NCI-H2029 (cell line): ENCODE measurements at regions not wholly inside any gene's neighbourhood (a gene's known extent, or its start where the extent isn't known, plus 50 kb on each side); places are given as distances from the start of the nearest gene placed in this dataset.
"Not testable (repeated sequence)": the region's sequence is repeated elsewhere in the genome, so short reads cannot be mapped to it uniquely, and the experiment has no call there.

Source experiments
- DNase-seq: peaks from one replicate; lab custom pipeline; 2025; lab: John Stamatoyannopoulos, UW

DNA sequence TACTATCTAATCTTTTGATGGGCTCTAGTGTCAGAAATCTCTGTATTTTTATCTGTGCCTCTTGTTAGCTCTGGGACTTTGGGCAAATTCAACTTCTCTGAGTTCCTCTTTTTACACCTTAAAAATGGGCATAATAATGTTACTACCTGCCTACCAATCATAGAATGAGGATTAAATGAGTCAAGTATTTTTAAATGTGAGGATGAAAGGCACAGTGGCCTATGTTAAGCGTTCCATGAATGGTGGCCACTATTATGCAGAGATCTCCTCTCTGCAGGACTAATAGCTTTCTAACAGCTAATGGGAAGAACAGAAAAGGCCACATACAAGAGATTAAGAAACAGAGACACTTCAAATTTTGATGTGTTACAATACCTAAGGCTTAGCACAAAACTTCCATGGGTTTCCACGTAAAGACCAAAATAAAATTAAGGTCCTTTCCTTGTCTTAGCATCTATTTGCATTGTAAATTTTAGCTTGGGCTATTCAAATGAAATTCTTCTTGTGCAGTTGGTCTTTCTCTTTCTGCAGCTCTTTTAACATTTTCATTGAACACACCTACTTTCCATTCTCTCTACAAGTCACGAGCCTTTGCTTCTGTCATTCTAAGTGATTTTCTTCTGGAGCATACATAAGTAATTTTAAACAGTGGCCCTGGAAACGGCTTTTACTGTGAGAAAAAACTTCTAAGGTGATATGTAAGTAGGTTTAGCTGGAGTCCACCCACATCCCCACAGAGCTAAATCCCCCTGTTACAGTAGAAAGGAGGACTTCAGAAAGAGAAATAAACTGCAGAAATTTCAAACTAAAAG is 117.9 kb upstream of the MED14 start:
- no peak for DNase-seq

DNA sequence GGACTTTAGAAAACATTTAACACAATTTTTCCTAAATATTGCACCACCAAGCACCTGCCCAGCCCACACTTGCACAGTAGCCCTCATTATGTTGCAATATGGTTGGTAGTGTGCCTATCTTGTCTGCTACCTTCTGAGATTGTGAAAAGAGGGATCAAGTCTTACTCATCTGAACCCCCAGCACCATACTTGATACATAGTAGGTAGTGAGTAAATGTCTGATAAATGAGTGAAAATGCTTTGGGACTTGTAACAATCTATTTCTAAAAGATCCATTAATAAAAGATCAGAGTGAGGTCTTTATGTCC is 118.4 kb upstream of the MED14 start:
- DNase-seq = no peak

DNA sequence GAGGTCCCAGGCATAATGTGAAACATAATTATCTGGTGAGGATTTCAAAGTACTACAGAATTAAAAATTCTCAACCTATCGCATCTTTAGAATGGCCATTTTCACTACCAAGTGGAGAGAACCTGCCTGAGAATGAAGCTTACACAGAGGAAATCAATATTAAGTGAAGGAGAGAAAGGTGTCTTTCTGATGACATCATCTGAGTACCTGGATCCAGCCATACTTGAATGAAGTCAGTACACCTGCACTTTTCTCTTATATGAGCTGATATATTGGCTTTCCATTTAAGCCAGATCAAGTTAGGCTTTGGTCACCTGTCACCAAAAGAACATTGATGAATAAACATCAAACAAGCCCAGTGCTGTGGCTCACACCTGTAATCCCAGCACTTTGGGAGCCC is 118.9 kb upstream of the MED14 start:
- DNase-seq = no peak

DNA sequence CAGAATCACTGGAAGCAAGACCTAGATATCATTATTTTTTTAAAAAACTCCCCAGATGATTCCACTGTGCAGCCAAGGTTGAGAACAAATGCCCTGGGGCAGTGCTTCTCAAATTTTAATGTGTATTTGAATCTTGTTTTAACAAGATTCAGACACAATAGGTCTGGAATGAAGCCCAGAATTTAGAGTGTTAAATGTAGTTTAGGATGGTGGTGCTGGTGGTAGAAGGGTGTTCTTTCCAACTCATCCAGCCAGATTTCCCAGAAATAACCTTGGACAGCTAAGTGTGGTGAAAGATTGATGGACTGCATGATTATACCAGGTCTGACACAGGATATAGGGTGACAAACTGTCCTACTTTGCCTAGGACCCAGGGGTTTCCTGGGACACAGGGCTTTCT is 120.1 kb upstream of the MED14 start:
- peak; percentile 23 for DNase-seq

DNA sequence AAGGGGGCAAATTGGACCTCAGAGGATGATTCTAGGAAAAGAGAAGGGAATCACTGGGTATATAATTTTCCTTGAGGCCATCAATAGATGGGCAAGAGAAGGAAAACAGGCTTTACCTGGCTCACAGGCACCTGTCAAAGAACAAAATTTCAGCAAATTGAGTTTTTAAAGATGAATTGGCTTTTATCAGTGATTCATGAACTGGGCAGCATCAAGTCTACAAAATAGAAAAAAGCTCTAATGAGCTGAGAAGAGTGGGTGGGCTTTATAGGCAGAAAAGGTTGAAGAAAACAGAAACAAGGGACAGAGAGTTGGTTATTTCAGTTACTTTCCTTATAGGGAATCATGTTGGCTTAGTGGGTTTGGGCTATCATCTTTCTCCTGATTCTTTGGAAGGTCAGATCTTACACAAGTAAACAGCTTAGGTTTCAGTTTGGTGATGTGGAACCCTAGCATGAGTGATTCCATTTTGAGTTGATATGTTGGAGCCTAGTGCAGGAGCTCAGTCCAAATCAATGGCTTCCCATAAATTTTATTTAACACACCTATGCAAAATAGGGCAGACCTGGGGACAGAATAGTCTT is 120.7 kb upstream of the MED14 start:
- no peak for DNase-seq

DNA sequence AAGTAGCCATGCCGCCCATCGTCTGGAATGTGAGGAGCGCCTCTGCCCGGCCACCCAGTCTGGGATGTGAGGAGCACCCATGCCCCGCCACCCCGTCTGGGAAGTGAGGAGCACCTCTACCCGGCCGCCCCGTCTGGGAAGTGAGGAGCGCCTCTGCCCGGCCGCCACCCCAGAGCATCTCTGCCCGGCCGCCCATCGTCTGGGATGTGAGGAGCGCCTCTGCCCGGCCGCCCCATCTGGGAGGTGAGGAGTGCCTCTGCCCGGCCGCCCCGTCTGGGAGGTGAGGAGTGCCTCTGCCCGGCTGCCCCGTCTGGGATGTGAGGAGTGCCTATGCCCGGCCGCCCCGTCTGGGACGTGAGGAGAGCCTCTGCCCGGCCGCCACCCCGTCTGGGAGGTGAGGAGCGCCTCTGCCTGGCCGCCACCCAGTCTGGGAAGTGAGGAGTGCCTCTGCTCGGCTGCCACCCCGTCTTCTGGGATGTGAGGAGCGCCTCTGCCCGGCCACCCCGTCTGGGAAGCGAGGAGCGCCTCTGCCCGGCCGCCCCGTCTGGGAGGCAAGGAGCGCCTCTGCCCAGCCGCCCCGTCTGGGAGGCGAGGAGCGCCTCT is 126.7 kb upstream of the MED14 start:
- DNase-seq = not testable (repeated sequence)

DNA sequence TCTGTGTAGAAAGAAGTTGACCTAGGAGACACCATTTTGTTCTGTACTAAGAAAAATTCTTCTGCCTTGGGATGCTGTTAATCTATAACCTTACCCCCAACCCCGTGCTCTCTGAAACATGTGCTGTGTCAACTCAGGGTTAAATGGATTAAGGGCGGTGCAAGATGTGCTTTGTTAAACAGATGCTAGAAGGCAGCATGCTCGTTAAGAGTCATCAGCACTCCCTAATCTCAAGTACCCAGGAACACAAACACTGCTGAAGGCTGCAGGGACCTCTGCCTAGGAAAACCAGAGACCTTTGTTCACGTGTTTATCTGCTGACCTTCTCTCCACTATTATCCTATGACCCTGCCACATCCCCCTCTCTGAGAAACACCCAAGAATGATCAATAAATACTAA is 127.9 kb upstream of the MED14 start:
- DNase-seq = not testable (repeated sequence)

DNA sequence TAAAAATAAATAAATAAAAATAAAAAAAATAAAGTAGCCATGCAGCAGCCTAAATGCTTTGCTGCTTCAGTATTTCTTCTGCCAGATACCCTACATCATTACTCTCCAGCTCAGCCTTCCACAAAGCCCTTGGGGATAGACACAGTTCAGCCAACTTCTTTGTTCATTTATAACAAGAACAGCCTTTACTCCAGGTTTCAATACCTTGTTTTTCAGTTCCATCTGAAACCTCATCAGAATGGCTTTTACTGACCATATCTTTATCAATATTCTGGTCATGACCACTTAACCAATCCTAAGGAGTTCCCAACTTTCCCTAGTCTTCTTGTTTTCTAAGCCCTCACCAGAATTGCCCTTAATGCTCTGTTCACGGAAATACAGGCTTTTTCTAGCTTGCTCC is 128.3 kb upstream of the MED14 start:
- no peak for DNase-seq

DNA sequence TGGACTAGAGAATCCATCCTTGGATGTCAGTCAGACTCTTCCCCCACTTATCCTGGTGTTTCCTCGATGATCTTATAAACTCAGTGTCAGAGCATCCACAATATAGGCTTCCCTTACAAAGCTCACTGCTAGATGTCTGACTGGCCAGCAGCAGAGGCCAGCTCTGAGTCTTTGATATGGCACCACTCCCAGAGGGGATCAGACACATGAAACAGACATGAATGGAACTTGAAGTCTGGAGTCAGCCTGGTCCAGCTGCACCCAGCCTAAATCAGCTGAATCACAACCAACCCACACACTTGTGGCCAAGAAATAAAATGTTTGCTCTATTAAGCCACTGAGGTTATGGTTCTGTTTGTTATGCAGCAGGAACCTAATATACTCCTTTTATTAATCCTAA is 129.6 kb upstream of the MED14 start:
- no peak for DNase-seq

DNA sequence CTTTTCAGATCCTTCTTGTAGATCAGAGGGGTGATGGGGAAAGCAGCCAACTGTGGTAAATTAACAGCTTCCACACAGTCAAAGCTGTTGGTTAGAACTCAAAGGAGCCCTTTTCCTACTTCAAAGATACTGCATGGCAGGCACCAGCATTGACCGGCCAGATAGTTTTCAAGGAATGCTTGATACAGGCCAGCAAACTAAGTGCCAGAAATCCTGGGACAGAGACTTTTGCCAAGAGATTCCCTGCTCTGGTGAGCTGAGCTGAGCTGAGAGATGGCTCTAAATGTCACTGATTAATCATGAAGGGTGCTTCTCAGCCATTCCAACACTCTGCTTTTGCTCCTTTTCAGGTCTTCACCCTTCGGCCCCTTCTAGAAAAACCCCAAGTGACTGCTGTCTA is 131.6 kb upstream of the MED14 start:
- DNase-seq = no peak

DNA sequence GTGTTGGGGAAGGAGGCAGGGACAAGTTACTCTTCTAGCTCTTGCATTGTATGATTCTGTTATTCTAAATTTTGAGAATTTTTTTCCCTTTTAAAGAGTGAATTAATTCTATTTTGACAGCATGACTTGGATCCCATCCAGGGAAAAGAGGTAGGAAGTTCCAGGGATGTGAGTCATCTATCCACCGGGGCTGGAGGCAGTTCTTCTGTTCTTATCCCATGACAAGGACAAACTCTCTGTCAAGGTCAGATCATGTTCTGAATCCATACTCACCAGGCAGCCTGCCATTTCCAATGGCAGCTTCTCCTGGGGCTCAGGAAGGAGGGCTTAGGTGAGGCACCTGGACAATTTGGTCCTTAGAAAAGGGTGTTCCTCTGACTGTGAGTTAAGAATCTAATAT is 132.0 kb upstream of the MED14 start:
- no peak for DNase-seq

DNA sequence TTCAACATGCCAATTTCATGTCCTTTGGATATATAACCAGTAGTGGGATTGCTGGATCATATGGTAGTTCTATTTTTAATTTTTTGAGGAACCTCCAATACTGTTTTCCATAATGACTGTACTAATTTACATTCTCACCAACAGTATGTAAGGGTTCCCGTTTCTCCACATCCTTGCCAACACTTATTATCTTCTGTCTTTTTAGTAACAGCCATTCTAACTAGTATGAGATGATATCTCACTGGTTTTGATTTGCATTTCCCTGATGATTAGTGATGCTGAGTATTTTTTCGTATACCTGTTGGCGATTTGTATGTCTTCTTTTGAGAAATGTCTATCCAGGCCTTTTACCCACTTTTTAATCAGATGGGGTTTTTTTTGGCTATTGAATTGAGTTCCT is 133.5 kb upstream of the MED14 start:
- no peak for DNase-seq

DNA sequence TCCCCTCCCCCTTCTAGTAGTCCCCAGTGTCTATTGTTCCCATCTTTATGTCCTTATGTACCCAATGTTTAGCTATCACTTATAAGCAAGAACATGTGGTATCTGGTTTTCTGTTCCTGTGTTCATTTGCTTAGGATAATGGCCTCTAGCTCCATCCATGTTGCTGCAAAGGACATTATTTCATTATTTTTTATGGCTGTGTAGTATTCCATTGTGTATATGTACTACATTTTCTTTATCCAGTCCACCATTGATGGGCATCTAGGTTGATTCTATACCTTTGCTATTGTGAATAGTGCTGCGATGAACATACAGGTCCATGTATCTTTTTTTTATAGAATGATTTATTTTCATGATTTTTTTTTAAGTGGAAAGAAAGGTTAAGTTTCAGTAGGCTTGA is 135.6 kb upstream of the MED14 start:
- DNase-seq = not testable (repeated sequence)

DNA sequence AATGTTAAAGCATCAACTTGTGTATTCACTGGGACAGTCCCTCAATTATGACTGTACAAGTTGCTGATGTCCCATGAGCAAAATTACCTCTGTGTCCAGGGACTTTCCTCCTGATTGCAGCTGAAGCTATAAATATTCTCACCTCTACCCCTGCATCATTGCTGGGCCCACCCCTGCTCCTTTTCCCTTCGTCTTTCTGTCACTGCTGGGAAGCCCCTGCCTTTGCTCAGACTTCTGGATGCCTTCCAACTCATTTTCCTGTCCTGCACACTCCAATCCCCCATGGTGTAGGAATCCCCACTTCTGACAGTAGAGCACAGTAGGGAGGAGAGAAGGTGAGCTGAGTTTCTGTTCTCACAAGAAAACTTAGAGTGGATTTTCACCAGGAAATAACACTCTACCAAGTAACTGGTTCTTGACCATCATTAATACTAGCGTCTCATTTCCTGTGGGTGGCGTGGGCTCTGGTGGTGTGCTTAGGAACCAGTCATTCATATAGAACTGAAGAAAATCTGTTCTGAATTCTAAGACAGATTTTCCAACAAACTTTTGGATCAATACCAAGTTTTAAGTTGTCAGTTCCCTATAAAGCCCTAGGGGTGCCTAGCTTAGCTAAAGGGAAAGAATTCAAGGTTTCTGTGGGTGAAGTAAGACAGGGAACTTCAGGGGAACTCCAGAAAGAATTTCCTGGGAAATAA is 136.2 kb upstream of the MED14 start:
- no peak for DNase-seq

DNA sequence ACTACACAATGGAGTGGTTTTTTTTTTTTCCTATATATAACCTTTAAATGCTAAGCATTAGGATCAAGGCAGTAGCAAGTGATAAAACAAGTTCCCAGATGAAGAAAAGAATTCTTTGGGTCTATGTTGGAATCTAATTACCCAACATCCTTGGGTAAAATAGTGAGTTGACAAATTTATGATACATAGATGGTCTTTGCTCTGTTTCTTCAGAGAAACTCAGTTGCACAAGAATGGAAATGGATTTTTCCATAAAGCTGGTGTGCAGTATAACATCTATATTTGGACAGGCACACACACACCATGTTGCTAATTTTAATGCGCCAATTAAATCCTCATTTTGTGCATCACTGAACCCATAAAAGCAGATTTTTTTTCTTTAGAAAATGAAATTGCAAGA is 137.0 kb upstream of the MED14 start:
- no peak for DNase-seq

DNA sequence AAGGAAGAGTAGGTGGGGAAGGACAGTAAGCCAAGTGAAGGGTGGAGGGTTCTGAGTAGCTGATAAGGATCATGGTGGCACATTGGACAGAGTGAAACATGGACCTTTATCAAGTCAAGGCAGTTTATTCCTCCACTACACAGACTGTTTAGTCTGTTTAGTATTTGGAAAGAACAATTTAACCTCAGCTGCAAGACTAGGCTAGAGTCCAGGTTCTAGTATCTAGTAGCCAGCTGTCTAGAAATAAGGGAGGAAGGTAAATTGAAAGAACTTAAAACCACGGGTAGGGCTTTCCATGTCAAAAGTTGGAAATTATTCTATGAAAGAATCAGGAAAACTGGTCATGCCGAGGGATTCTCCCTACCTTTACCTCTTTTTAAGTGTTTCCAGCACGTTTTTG is 140.1 kb upstream of the MED14 start:
- DNase-seq = no peak

DNA sequence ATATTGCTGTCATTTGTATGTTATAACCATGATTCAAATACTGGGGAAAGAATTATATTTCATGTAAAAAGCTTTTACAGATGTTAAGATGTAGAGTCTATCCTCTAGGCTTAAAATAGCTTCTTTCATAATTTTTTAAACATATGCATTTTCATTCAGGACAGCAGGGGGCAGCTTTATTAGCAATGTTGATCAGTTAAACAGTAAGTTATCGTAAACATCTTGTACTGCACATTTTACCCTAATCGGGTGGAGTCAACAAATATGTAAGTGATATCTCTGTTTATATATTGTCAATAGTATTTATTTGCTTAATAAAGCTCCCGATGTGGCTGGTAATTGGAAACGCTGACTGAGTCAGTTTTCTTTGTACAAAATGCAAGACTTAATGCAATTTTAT is 142.5 kb upstream of the MED14 start:
- DNase-seq = no peak

DNA sequence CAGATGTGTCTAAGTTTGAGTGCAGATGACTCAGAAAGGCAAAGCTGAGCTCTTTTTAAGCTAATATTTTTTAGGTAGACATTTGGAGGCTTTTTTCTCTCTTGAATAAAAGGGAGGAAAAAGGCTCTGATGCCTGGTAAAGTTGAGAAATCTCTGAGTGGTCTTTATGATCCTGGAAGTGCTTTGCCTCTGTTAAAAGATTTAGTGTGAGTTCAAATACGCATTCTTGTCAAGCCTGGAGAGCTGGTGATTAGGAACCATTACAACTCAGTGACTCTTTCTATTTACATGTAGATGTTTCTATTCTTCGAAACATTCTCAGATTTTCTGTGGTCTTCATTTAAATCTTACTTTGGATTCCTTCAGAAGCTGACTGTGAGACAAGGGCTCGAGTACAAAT is 143.4 kb upstream of the MED14 start:
- DNase-seq = no peak

DNA sequence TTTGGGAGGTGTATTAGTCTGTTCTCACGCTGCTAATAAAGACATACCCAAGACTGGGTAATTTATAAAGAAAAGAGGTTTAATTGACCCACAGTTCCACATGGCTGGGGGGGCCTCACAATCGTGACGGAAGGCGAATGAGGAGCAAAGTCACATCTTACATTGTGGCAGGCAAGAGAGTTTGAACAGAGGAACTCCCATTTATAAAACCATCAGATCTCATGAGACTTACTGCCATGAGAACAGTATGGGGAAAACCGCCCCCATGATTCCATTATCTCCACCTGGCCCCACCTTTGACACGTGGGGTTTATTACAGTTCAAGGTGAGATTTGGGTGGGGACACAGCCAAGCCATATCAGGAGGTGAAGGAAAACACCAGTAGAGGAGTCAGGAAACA is 143.8 kb upstream of the MED14 start:
- DNase-seq = not testable (repeated sequence)

DNA sequence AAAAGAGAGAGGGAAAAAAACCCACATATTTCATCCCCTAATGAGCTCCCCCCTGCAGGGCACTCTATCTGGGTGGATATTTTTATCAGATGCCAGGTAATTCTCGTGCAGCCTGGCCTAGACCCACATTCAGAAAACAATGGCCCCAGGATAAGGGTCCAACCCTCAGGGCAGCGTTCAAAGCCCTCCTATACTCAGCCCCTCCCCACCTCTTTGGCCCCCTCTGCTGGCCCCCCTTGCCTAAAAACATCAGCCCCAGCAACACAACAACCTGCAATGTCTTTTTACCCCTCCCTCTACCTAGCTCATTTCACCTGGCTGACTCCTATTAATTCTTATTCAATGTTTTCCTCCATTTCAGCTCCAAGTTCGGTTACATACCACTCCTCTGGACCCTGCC is 145.4 kb upstream of the MED14 start:
- no peak for DNase-seq

DNA sequence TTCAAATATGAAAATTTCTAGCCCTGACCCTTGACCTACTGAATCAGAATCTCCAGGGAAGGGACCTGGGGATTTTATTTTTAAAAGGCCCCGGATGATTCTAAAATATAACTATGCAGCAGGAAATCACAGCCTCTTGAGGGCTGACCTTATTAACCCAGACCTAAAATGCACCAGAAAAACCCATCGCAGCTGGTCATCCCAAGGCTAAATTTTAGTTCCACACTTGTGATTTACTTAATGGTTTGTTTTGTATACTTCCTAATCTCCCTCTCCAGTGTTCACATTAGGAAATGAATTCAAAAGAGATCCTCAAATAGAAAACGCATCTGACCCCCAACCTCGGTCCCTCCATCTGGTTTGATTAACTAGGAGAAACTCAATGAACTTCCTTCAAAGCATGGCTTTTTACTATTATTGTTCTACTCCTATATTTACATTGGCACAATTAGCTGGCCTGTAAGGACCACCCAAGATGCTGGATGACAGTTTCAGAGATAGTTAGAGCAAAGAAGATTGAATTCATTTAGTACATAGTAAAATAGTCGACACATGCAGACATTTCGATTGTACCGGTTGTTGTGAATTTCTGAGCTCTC is 147.8 kb upstream of the MED14 start:
- DNase-seq = no peak

DNA sequence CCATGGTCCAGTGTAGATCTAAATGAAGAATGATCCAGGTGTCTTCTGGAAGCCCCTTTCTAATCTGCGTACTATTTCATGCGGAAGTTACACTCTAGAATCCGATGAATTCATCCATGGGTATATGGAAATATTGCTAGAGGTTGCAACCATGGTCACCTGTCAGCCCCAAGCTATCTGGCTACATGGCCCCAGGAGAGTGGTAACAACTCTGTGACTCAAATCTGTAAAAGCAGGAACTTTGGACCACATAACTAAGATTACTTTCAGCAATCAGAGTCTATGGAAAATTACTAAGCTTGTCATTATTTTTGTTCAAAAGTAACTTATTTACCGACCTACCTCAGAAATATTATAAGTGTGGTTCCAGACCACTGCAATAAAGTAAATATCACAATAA is 150.6 kb upstream of the MED14 start:
- no peak for DNase-seq

DNA sequence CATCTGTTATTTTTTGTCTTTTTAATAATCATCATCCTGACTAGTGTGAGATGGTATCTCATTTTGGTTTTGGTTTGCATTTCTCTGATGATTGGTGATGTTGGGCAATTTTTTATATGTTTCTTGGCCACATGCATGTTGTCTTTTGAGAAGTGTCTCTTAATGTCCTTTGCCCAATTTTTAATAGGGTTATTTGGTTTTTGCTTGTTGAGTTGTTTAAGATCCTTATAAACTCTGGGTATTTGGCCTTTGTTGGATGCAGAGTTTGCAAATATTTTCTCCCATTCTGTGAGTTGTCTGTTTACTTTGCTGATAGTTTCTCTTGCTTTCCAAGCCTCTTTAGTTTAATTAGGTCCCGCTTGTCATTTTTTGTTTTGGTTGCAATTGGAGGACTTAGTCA is 152.1 kb upstream of the MED14 start:
- no peak for DNase-seq
